ENCODE measurements at regions not wholly inside any gene's neighbourhood (a gene's known extent, or its start where the extent isn't known, plus 50 kb on each side); places are given as distances from the start of the nearest gene placed in this dataset.

DNA sequence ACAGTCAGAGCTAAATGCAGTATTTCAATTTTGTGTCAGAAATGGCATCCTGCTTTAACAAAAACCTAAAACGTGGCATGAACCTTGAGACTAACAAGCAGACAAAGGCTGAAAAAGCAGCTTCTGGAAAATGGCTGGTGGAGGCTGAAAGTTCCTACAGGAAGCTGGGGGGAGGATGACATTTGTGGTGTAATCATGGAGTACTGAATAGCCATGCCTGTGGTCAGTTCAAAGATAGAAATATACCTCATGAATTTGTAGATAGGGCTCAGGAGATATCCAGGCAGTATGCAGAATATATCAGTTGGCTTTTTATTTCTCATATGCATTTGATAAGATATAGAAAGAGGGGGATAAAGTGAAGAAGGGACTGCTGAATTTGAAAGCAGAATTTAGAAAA is 181.7 kb downstream of the UQCRFS1 start:
- TF ChIP-seq ELF4 (IDR thresholded peaks at IDR 0.05) (no peak), BHLHE40 (IDR thresholded peaks at IDR 0.05; ENCODE audit: borderline replicate concordance) (no peak), TARDBP (IDR thresholded peaks at IDR 0.05) (no peak), CTBP1 (IDR thresholded peaks at IDR 0.05; ENCODE audit: borderline replicate concordance) (no peak), FOXM1 (IDR thresholded peaks at IDR 0.05; ENCODE audit: borderline replicate concordance) (no peak), FOXK2 (IDR thresholded peaks at IDR 0.05) (no peak), FOXA1 (IDR thresholded peaks at IDR 0.05) (no peak), SP1 (IDR thresholded peaks at IDR 0.05) (no peak), HDGF (IDR thresholded peaks at IDR 0.05; ENCODE audit: borderline replicate concordance) (no peak), NFRKB (IDR thresholded peaks at IDR 0.05) (no peak), SUZ12 (IDR thresholded peaks at IDR 0.05) (no peak), ARNT (IDR thresholded peaks at IDR 0.05) (no peak), ZNF384 (IDR thresholded peaks at IDR 0.05) (no peak), PKNOX1 (IDR thresholded peaks at IDR 0.05) (no peak)
